CD4-positive, alpha-beta T cell (primary cell): ENCODE measurements at regions not wholly inside any gene's neighbourhood (a gene's known extent, or its start where the extent isn't known, plus 50 kb on each side); places are given as distances from the start of the nearest gene placed in this dataset.

Experiments
- ATAC-seq: fragments of 200-7000 bp; cut with Tn5 transposase; one replicate; pipeline ENCODE4 v1.10.0; 2022; ENCODE audit warnings: mild to moderate bottlenecking; ENCODE audit not compliant: poor library complexity
- CTCF ChIA-PET: fragments of 350-600 bp; sonication (Branson Sonifier 250); formaldehyde crosslinking; loops from one replicate; lab custom pipeline; 2021; ENCODE audit warnings: antibody characterized with exemption, inconsistent platforms; lab: Charles Lee
- POLR2A ChIA-PET: fragments of 350-600 bp; sonication (Branson Sonifier 250); formaldehyde crosslinking; loops from one replicate; lab custom pipeline; 2021; ENCODE audit warnings: antibody characterized with exemption, inconsistent platforms; lab: Charles Lee
- DNase-seq, 14 experiments: peaks; one replicate each; pipeline ENCODE4 v3.0.0-alpha.2; 2013 to 2020; ENCODE audit warnings: mixed read lengths in 2 of 14
- H3K27ac ChIP-seq, 2 donors: one replicate each; pipeline versions ENCODE4 v1.5.1 to v1.7.0; 2013; ENCODE audit warnings: low read length in 2 of 2, low read depth in 1 of 2, mild to moderate bottlenecking in 1 of 2
- H3K27me3 ChIP-seq, 2 experiments: 1 replicate in 1 of 2; 2 replicates in 1 of 2; pipeline versions ENCODE4 v1.6.1 to v1.7.0; 2013; ENCODE audit warnings: low read length in 2 of 2, control low read depth in 1 of 2, mild to moderate bottlenecking in 1 of 2, moderate library complexity in 1 of 2; ENCODE audit not compliant: insufficient read depth in 2 of 2, control insufficient read depth in 1 of 2
- H3K36me3 ChIP-seq: one replicate; pipeline ENCODE4 v1.6.1; 2013; ENCODE audit warnings: low read length, control low read depth; ENCODE audit not compliant: insufficient read depth
- H3K4me1 ChIP-seq: one replicate; pipeline ENCODE4 v1.6.1; 2013; ENCODE audit warnings: low read length, control low read depth; ENCODE audit not compliant: insufficient read depth
- H3K4me3 ChIP-seq: one replicate; pipeline ENCODE4 v1.5.1; 2013; ENCODE audit warnings: mild to moderate bottlenecking, low read length, moderate library complexity
- H3K9me3 ChIP-seq, 2 experiments: 1 replicate in 1 of 2; 2 replicates in 1 of 2; pipeline versions ENCODE4 v1.6.1 to v1.7.0; 2013; ENCODE audit warnings: low read length in 2 of 2, mild to moderate bottlenecking in 2 of 2, control low read depth in 1 of 2, moderate library complexity in 1 of 2; ENCODE audit not compliant: control insufficient read depth in 1 of 2, insufficient read depth in 1 of 2
- H3K27ac Mint-ChIP-seq: one replicate; pipeline ENCODE4 v1.8.0; 2020; ENCODE audit warnings: mixed read lengths
- H3K27me3 Mint-ChIP-seq: one replicate; pipeline ENCODE4 v1.8.0; 2021; ENCODE audit warnings: mixed read lengths
- H3K36me3 Mint-ChIP-seq: one replicate; pipeline ENCODE4 v1.8.0; 2021; ENCODE audit warnings: low read depth, mixed read lengths
- H3K4me1 Mint-ChIP-seq: one replicate; pipeline ENCODE4 v1.8.0; 2021; ENCODE audit warnings: low read depth, mixed read lengths
- H3K4me3 Mint-ChIP-seq: one replicate; pipeline ENCODE4 v1.8.0; 2020; ENCODE audit warnings: mild to moderate bottlenecking, mixed read lengths
- H3K9me3 Mint-ChIP-seq: one replicate; pipeline ENCODE4 v1.8.0; 2020; ENCODE audit warnings: mixed read lengths
- CTCF ChIP-seq: fragments of 200-600 bp; IDR thresholded peaks from one replicate; pipeline ENCODE4 v1.8.0; 2022; ENCODE audit warnings: antibody characterized with exemption, mild to moderate bottlenecking
- intact Hi-C, 2 experiments: fragments of 100-400 bp; cut with DNase I in 1 of 2; cut with micrococcal nuclease in 1 of 2; formaldehyde crosslinking; loops; one replicate each; pipeline versions ENCODE4 v1.15.1 to v1.9.0; 2023 to 2025; cut with DNase I, micrococcal nuclease

GRCh38 chr2:139122711-139123158 lies 342.5 kb upstream of the NXPH2 start:
- H3K36me3 Mint-ChIP-seq: no peaks in the 10 kb centered on the region
- H3K36me3 ChIP-seq: no peaks in the 10 kb centered on the region
- ChIA-PET POLR2A (no interaction called here), CTCF (no interaction called here)
- no peaks in the 10 kb centered on the region for H3K27me3 Mint-ChIP-seq
- no peak overlapping the region for H3K27ac ChIP-seq
- H3K4me3 ChIP-seq: no peak overlapping the region
- DNase-seq: no peak
- H3K4me1 ChIP-seq: no peaks in the 10 kb centered on the region
- H3K9me3 ChIP-seq: peaks cover 0 to 4% of the 10 kb centered on the region in 2 experiments
- H3K4me1 Mint-ChIP-seq: no peaks in the 10 kb centered on the region
- peaks cover 14% of the 10 kb centered on the region for H3K9me3 Mint-ChIP-seq
- TF ChIP-seq CTCF: no peak
- intact Hi-C loops: no loop called here
- no peaks in the 10 kb centered on the region for H3K27me3 ChIP-seq
- no peak overlapping the region for H3K4me3 Mint-ChIP-seq
- H3K27ac Mint-ChIP-seq: no peak overlapping the region
- no peak for ATAC-seq

GRCh38 chr2:139099721-139100120 lies 319.5 kb upstream of the NXPH2 start:
- Histone ChIP-seq H3K9me3 (no peaks in the 10 kb centered on the region), H3K4me1 (no peaks in the 10 kb centered on the region), H3K27me3 (no peaks in the 10 kb centered on the region), H3K4me3 (no peak overlapping the region), H3K36me3 (no peaks in the 10 kb centered on the region), H3K27ac (no peak overlapping the region)
- ChIA-PET POLR2A (no interaction called here), CTCF (no interaction called here)
- Mint-ChIP-seq H3K36me3 (no peaks in the 10 kb centered on the region), H3K9me3 (peaks cover 18% of the 10 kb centered on the region), H3K4me3 (no peak overlapping the region), H3K4me1 (no peaks in the 10 kb centered on the region), H3K27ac (no peak overlapping the region), H3K27me3 (no peaks in the 10 kb centered on the region)
- ATAC-seq (no peak), DNase-seq (no peak)
- intact Hi-C loops: no loop called here
- TF ChIP-seq CTCF: no peak

GRCh38 chr2:139098961-139099360 lies 318.8 kb upstream of the NXPH2 start:
- H3K4me1 Mint-ChIP-seq: no peaks in the 10 kb centered on the region
- POLR2A ChIA-PET: no interaction called here
- CTCF ChIA-PET: no interaction called here
- peaks cover 15% of the 10 kb centered on the region for H3K9me3 Mint-ChIP-seq
- DNase-seq: no peak
- intact Hi-C loops: no loop called here
- TF ChIP-seq CTCF: no peak
- H3K36me3 Mint-ChIP-seq: no peaks in the 10 kb centered on the region
- no peaks in the 10 kb centered on the region for H3K27me3 Mint-ChIP-seq
- Histone ChIP-seq H3K36me3 (no peaks in the 10 kb centered on the region), H3K27ac (no peak overlapping the region), H3K4me1 (no peaks in the 10 kb centered on the region), H3K27me3 (no peaks in the 10 kb centered on the region), H3K4me3 (no peak overlapping the region), H3K9me3 (no peaks in the 10 kb centered on the region)
- no peak for ATAC-seq
- H3K4me3 Mint-ChIP-seq: no peak overlapping the region
- H3K27ac Mint-ChIP-seq: no peak overlapping the region
